Cardiac fibroblast (primary cell): ENCODE measurements at regions not wholly inside any gene's neighbourhood (a gene's known extent, or its start where the extent isn't known, plus 50 kb on each side); places are given as distances from the start of the nearest gene placed in this dataset.
"Not testable (repeated sequence)": the region's sequence is repeated elsewhere in the genome, so short reads cannot be mapped to it uniquely, and the experiment has no call there.

Source experiments
- DNase-seq, 2 donors: peaks; one replicate each; pipeline versions ENCODE4 v3.0.0 to v3.0.0-alpha.2; 2010; ENCODE audit warnings: low read depth in 2 of 2
- H3K4me3 ChIP-seq, 2 donors: replicated peaks in 1 of 2; 1 replicate in 1 of 2; 2 replicates in 1 of 2; pipeline ENCODE4 v1.5.1; 2011; ENCODE audit warnings: low read depth in 2 of 2, low read length in 2 of 2, mild to moderate bottlenecking in 2 of 2, moderate library complexity in 1 of 2
- TF ChIP-seq, protein P1 (sequence below): IDR thresholded peaks from one replicate; pipeline ENCODE4 v1.5.1; 2011; ENCODE audit warnings: low read depth, mild to moderate bottlenecking, low read length, inconsistent platforms

DNA sequence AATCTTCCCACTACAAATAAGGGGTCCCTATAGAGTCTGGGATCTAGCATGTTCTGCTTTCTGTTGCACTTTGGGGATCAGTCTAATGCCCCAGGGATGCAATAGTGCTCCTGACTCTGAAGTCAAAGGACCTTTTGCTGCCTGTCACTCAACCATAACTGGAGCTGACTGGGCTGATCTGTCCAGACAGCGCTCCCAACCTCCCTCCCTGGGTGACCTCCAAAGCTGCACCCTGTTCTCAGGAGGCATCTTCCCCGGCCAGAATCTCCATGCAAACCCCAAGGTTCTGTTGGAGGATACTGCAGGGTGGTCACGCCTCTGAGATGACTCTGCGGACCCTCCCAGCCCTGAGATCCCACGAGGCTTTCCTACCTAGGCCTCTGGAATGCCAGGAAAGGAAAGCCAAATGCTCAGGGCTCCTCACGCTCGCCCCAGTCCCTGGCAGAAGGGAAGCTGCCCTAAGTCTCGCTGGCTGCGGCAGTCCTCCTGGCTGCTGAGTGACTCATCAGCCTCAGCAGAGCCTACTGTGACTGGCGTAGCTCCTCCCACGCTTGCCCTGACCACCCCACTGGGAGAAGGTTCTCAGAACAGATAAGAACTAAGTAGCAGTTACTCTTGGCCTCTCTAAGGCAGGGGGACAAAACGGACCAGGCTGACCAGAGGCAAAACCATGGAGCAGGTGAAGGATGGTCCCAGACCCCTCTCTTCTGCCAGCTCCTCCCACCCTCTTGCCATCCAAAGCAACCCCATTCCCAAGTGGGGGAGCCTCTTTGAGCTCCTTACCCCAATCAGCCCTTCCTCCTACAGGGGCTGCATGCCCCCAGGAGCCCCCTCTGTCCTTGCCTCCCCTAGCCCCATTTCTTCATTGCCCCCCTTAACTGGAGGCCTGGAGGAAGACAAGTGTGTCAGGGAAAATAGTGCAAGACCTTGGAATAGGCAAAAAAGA, 124.1 kb upstream of the TNRC6C start:
- peak; percentile 83 to 89 for DNase-seq
- TF ChIP-seq, protein P1, sequence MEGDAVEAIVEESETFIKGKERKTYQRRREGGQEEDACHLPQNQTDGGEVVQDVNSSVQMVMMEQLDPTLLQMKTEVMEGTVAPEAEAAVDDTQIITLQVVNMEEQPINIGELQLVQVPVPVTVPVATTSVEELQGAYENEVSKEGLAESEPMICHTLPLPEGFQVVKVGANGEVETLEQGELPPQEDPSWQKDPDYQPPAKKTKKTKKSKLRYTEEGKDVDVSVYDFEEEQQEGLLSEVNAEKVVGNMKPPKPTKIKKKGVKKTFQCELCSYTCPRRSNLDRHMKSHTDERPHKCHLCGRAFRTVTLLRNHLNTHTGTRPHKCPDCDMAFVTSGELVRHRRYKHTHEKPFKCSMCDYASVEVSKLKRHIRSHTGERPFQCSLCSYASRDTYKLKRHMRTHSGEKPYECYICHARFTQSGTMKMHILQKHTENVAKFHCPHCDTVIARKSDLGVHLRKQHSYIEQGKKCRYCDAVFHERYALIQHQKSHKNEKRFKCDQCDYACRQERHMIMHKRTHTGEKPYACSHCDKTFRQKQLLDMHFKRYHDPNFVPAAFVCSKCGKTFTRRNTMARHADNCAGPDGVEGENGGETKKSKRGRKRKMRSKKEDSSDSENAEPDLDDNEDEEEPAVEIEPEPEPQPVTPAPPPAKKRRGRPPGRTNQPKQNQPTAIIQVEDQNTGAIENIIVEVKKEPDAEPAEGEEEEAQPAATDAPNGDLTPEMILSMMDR, result no peak
- H3K4me3 ChIP-seq, result no peak overlapping the region

DNA sequence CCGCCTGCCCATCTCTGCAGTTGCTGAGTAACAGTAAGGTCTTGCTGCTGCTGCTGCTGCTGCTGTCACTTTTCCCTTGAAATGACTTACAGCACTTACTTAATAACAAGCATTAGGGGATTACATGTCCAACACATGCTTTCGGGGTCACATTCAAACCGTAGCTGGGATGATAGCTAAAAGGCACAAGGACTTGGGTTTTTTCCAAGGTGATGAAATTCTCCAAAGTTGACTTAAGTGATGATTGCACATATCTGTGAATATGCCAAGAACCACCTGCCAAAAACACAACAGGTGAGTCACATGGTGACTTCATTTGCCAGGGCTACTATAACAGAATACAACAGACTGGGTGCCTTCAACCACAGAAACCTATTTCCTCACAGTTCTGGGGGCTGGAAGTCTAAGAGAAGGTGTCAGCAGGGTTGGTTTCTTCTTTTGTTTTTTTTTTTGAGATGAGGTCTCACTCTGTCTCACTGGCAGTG, 121.9 kb upstream of the TNRC6C start:
- H3K4me3 ChIP-seq, result no peak overlapping the region
- TF ChIP-seq, protein P1, result no peak
- peak; percentile 42 to 88 for DNase-seq

DNA sequence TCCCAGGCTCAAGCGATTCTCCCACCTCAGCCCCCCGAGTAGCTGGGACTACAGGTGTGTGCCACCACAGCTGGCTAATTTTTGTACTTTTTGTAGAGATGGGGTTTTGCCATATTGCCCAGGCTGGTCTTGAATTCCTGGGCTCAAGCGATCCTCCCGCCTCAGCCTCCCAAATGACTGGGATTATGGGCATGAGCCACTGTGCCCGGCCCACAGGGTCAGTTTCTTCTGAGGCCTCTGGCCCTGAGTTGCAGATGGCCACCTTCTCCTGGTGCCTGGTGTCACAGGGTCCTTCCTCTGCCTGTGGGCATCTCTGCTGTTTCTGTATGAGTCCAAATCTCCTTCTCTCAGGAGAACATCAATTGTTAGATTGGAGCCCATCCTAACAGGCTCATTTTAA, 121.4 kb upstream of the TNRC6C start:
- H3K4me3 ChIP-seq, DNase-seq: not testable (repeated sequence)

DNA sequence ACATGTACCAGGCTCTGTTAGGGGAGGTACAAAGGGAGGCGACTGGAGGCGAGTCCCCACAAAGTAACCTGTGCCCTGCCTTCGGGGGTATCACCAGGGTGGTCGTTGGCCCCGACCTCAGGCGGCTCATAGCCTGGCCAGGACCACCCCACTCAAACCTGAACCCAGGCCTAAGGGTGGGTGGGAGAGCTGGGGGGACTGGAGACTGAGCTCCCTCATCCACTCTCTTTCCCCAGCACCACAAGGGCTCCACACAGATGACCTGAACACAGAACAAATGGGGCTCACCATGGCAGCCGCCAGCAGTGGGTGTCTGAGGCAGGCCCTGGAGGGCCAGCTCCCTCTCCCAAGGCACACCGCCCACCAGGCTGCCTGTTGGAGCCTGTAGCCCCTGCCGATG, 120.6 kb upstream of the TNRC6C start:
- DNase-seq, result no peak
- TF ChIP-seq, protein P1, result no peak
- H3K4me3 ChIP-seq, result no peak overlapping the region

DNA sequence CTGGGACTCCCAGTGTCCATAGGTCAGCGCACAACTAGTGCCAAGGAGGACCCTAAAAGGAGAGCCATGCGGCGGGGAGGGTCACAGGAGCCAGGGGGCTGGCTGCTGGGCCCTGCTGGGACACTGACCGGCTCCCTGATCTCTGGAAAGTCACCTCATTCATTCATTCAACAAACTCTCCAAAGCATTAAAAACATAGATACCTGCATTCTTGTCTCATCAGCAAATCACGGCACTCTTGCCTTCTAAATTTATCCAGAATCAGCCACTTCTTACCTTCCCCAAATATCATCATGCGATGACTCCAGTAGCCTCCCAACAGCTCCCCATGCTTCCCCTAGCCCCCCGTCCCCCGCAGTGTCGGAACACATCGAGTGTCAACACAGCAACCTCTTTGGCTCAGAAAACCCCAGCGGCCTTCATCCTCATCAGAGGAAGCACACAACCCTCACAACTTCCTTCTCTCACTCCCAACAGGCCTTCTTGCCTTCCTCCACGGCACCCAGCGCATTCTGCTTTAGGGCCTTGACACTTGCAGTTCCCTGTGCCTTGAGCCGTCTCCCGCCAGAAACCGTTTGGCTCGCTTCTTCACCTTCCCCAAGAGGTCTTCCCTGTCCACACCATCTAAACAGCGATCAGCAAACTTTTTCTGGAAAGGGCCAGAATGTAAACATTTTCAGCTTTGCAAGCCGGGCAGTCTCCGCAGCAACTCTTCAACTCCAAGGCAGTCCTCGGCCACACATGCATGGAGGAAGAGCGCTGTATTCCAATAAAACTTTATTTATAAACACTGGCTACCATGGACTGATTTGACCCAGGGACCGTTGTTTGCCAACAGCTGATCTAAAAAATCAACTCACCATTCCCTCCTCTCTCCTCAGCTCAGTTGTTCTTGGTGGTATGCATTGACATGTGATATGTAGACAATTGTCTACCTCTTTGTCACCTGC, 119.5 kb upstream of the TNRC6C start:
- TF ChIP-seq, protein P1, result no peak
- H3K4me3 ChIP-seq, result no peak overlapping the region
- no peak for DNase-seq

DNA sequence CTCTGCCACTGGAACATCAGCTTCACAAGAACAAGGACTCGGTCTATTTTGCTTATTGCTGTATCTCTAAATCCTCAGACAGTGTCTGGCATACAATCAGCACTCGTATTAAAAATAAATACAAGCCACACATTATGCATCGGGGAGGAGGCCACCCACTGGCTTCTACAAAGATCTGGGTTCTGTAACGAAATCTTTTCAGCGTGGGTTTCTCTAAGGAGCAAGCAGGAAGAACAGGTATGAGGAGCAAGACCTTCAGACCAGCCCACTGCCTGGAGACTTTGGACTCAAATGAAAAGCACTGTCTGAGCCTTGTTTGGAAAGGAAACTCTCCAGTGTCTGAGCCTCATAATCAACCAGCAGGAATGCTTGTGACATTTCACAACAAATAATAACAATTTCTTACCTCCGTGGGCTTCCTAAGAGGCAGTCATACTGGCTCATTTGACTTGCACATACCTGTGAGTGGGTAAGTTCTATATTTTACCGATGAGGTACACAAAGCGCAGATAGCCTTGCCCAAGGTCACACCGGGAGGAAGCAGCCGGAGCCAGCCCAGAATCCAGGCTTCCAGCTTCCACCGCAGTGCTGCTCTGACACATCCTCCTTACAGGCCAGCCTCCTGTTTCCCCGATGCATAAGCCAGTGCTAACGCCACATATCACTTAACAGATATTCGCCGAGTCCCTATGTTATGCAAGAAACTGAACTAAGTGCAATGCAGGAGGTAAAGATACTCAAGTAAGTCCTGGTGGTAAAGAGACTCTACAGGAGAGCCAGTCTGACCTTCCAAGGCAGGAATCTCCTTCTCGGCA, 118.6 kb upstream of the TNRC6C start:
- TF ChIP-seq, protein P1, result no peak
- DNase-seq, result peak; percentile 10 to 66

More for the DNA sequence above, 118.6 kb upstream of the TNRC6C start:
- no peak overlapping the region for H3K4me3 ChIP-seq
